Neuronal stem cell (in vitro differentiated cells): ENCODE measurements at regions not wholly inside any gene's neighbourhood (a gene's known extent, or its start where the extent isn't known, plus 50 kb on each side); places are given as distances from the start of the nearest gene placed in this dataset.

Experiments used
- DNase-seq: peaks from one replicate; pipeline ENCODE4 v3.0.0-alpha.2; 2013; ENCODE audit warnings: low spot score
- H2AFZ ChIP-seq: one replicate; pipeline ENCODE4 v1.6.1; 2013; ENCODE audit warnings: mild to moderate bottlenecking, low read length, inconsistent platforms
- H2AK5ac ChIP-seq: 2 replicates; pipeline ENCODE4 v1.6.1; 2013; ENCODE audit warnings: low read depth, mild to moderate bottlenecking, inconsistent platforms, low read length, moderate library complexity, mixed read lengths
- H2BK120ac ChIP-seq: 2 replicates; pipeline ENCODE4 v1.6.1; 2013; ENCODE audit warnings: low read depth, mild to moderate bottlenecking, inconsistent platforms, low read length, moderate library complexity, mixed read lengths
- H2BK12ac ChIP-seq: one replicate; pipeline ENCODE4 v1.6.1; 2013; ENCODE audit warnings: low read length, inconsistent platforms
- H2BK15ac ChIP-seq: 2 replicates; pipeline ENCODE4 v1.6.1; 2013; ENCODE audit warnings: mild to moderate bottlenecking, low read length, inconsistent platforms, mixed read lengths
- H2BK5ac ChIP-seq: one replicate; pipeline ENCODE4 v1.6.1; 2013; ENCODE audit warnings: inconsistent platforms, mild to moderate bottlenecking, low read length, moderate library complexity
- H3K14ac ChIP-seq: one replicate; pipeline ENCODE4 v1.6.1; 2013; ENCODE audit warnings: low read length, inconsistent platforms
- H3K18ac ChIP-seq: 2 replicates; pipeline ENCODE4 v1.6.1; 2013; ENCODE audit warnings: low read length, inconsistent platforms
- H3K23ac ChIP-seq: 2 replicates; pipeline ENCODE4 v1.6.1; 2013; ENCODE audit warnings: low read depth, mild to moderate bottlenecking, mixed read lengths, low read length, inconsistent platforms; ENCODE audit not compliant: poor library complexity
- H3K27ac ChIP-seq: replicated peaks from 3 replicates; pipeline ENCODE4 v1.5.1; 2013; ENCODE audit warnings: low read length, inconsistent platforms
- H3K27me3 ChIP-seq, 3 experiments: 2 replicates each; pipeline ENCODE4 v1.6.1; 2013; ENCODE audit warnings: low read length in 3 of 3, mild to moderate bottlenecking in 2 of 3, inconsistent platforms in 1 of 3, low read depth in 1 of 3, mixed read lengths in 1 of 3, moderate library complexity in 1 of 3; ENCODE audit not compliant: control insufficient read depth in 3 of 3, insufficient read depth in 3 of 3
- H3K36me3 ChIP-seq, 2 donors: replicated peaks in 1 of 2; 2 replicates each; pipeline ENCODE4 v1.6.1; 2013; ENCODE audit warnings: low read length in 2 of 2; ENCODE audit not compliant: control insufficient read depth in 2 of 2, insufficient read depth in 2 of 2
- H3K4ac ChIP-seq: 2 replicates; pipeline ENCODE4 v1.6.1; 2013; ENCODE audit warnings: inconsistent platforms, mild to moderate bottlenecking, low read length, moderate library complexity
- H3K4me1 ChIP-seq, 2 donors: 1 replicate in 1 of 2; 2 replicates in 1 of 2; pipeline ENCODE4 v1.6.1; 2013; ENCODE audit warnings: low read length in 2 of 2, low read depth in 1 of 2; ENCODE audit not compliant: control insufficient read depth in 2 of 2, insufficient read depth in 1 of 2
- H3K4me2 ChIP-seq: one replicate; pipeline ENCODE4 v1.6.1; 2013; ENCODE audit warnings: mild to moderate bottlenecking, low read length, inconsistent platforms; ENCODE audit not compliant: insufficient read depth, poor library complexity, severe bottlenecking
- H3K4me3 ChIP-seq, 2 donors: 2 replicates each; pipeline ENCODE4 v1.5.1; 2013; ENCODE audit warnings: low read length in 2 of 2, mild to moderate bottlenecking in 2 of 2, inconsistent platforms in 1 of 2, moderate library complexity in 1 of 2
- H3K79me1 ChIP-seq: one replicate; pipeline ENCODE4 v1.6.1; 2013; ENCODE audit warnings: low read depth, mild to moderate bottlenecking, inconsistent platforms, low read length, moderate library complexity
- H3K9ac ChIP-seq: one replicate; pipeline ENCODE4 v1.6.1; 2013; ENCODE audit warnings: mild to moderate bottlenecking, low read depth, low read length, inconsistent platforms; ENCODE audit not compliant: poor library complexity
- H3K9me3 ChIP-seq, 2 donors: replicated peaks in 1 of 2; 2 replicates each; pipeline versions ENCODE3 to v1.6.1; 2013; ENCODE audit warnings: low read length in 2 of 2, mild to moderate bottlenecking in 2 of 2, inconsistent platforms in 1 of 2, low read depth in 1 of 2, mixed read lengths in 1 of 2, moderate library complexity in 1 of 2; ENCODE audit not compliant: control insufficient read depth in 2 of 2, insufficient read depth in 1 of 2
- H4K8ac ChIP-seq: one replicate; pipeline ENCODE4 v1.6.1; 2013; ENCODE audit warnings: low read depth, mild to moderate bottlenecking, inconsistent platforms, low read length, moderate library complexity
- H4K91ac ChIP-seq: one replicate; pipeline ENCODE4 v1.6.1; 2013; ENCODE audit warnings: low read length, low read depth, mild to moderate bottlenecking, inconsistent platforms; ENCODE audit not compliant: poor library complexity
- WGBS, 2 donors: extraction: QIAGEN DNeasy Blood & Tissue Kit; methylation state at CpG; one replicate each; pipeline ENCODE4 v1.1.7; 2013; ENCODE audit warnings: missing lambda C conversion rate in 2 of 2, mixed read lengths in 1 of 2; ENCODE audit not compliant: insufficient read length in 2 of 2, insufficient replicate concordance in 1 of 2; ENCODE audit errors: extremely low coverage in 2 of 2; 5-methylcytosine and 5-hydroxymethylcytosine counted together

DNA sequence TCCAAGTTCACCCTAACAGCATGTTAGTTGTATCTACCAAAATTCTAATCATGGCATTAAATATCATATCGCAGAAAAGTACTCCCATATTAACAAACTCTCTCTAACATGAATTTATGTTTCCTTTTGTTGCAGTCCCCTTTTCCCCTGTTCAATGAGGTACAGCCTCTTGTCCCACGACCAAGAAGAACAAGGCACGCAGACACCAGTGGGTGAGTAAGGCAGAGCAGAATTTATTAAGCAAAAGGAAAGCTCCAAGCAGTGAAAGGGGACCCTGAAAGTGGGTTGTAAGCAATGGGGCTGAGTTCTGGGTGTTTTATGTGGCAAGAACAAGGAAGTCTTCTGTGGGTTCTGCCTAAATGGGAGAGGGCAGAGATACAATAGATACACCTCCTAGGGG lies 183.5 kb downstream of the LURAP1L start:
- no peaks in the 10 kb centered on the region for H3K27me3 ChIP-seq
- no peaks in the 10 kb centered on the region for H3K79me1 ChIP-seq
- no peak overlapping the region for H2AK5ac ChIP-seq
- no peak overlapping the region for H3K9ac ChIP-seq
- peaks cover 0 to 1% of the 10 kb centered on the region in 2 donors for H3K4me1 ChIP-seq
- no peak overlapping the region for H2AFZ ChIP-seq
- no peak overlapping the region for H3K23ac ChIP-seq
- H3K4me2 ChIP-seq: no peak overlapping the region
- no peak overlapping the region for H3K14ac ChIP-seq
- H4K8ac ChIP-seq: no peak overlapping the region
- H3K9me3 ChIP-seq: peaks cover 6 to 17% of the 10 kb centered on the region in 2 donors
- no peaks in the 10 kb centered on the region for H3K36me3 ChIP-seq
- no peak overlapping the region for H2BK15ac ChIP-seq
- no peak overlapping the region for H3K27ac ChIP-seq
- H2BK120ac ChIP-seq: no peak overlapping the region
- H2BK12ac ChIP-seq: no peak overlapping the region
- H3K4me3 ChIP-seq: no peak overlapping the region
- no peak overlapping the region for H3K18ac ChIP-seq
- DNase-seq: no peak
- no CpG with 5 or more reads among the region's 3 CpGs for WGBS, 2 donors
- H4K91ac ChIP-seq: no peak overlapping the region
- H2BK5ac ChIP-seq: no peak overlapping the region
- no peak overlapping the region for H3K4ac ChIP-seq

DNA sequence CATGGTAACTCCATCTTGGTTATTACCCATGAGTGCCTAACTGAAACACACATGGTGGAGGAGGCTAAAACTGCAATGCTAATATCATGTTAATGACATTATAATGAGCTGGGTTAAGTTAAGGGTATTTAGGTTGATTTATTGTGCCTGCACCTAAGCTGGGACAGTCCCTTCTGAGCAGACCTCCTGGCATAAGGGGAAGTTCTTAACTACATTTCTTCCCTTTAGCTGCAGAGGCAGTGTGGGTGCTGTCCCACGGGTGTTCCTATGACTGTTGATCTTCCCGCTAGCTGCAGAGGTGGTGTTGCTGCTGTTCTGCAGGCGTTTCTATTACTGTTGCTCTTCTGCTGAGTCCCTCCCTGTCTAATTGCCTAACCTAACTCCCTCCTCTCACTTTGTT lies 183.9 kb downstream of the LURAP1L start:
- no peak for DNase-seq
- WGBS, 2 donors: no CpG with 5 or more reads among the region's 3 CpGs
- no peak overlapping the region for H3K18ac ChIP-seq
- no peak overlapping the region for H2BK120ac ChIP-seq
- no peak overlapping the region for H4K91ac ChIP-seq
- H3K27ac ChIP-seq: no peak overlapping the region
- no peak overlapping the region for H3K4me3 ChIP-seq
- H3K4me1 ChIP-seq: peaks cover 0 to 1% of the 10 kb centered on the region in 2 donors
- H4K8ac ChIP-seq: no peak overlapping the region
- peaks cover 6 to 17% of the 10 kb centered on the region in 2 donors for H3K9me3 ChIP-seq
- H2BK5ac ChIP-seq: no peak overlapping the region
- no peak overlapping the region for H2BK12ac ChIP-seq
- H3K9ac ChIP-seq: no peak overlapping the region
- H3K14ac ChIP-seq: no peak overlapping the region
- no peak overlapping the region for H3K4me2 ChIP-seq
- H2AK5ac ChIP-seq: no peak overlapping the region
- H3K79me1 ChIP-seq: no peaks in the 10 kb centered on the region
- H3K27me3 ChIP-seq: no peaks in the 10 kb centered on the region
- H3K4ac ChIP-seq: no peak overlapping the region
- H2BK15ac ChIP-seq: no peak overlapping the region
- no peak overlapping the region for H2AFZ ChIP-seq
- H3K23ac ChIP-seq: no peak overlapping the region
- no peaks in the 10 kb centered on the region for H3K36me3 ChIP-seq

DNA sequence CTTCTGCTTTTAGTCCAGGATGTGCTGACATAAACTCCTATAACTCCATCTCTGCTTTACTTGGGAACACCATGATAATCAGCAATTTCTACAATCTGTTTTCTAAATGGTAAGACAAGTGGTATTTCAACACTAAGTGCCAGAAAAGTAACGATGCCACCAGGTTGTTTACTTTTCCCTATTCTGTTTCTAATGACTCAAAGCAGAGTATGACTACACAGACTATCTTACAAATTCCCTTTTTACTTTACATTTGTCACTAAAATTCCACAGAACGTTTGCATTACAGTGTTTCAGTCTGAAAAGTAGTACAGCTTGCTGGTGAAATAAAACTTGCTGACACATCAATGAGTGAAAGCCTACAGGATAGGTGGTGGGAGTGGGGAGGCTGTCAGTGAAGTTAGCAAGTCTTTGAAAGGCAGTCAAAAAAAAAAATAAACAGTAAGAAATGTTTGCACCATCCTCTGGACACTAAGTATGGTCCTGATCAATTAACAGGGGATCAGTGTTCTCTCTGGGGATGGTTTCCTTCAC lies 186.5 kb downstream of the LURAP1L start:
- Histone ChIP-seq H2BK12ac (no peak overlapping the region), H2BK5ac (no peak overlapping the region), H2BK120ac (no peak overlapping the region), H3K4me1 (no peaks in the 10 kb centered on the region), H2AK5ac (no peak overlapping the region), H3K9me3 (peaks cover 4 to 17% of the 10 kb centered on the region in 2 donors), H3K79me1 (no peaks in the 10 kb centered on the region), H4K8ac (no peak overlapping the region), H3K4ac (no peak overlapping the region), H2AFZ (no peak overlapping the region), H3K4me2 (no peak overlapping the region), H3K18ac (no peak overlapping the region), H3K23ac (no peak overlapping the region), H3K36me3 (no peaks in the 10 kb centered on the region), H3K27ac (no peak overlapping the region), H4K91ac (no peak overlapping the region), H3K9ac (no peak overlapping the region), H2BK15ac (no peak overlapping the region), H3K4me3 (no peak overlapping the region), H3K14ac (no peak overlapping the region), H3K27me3 (no peaks in the 10 kb centered on the region)
- no peak for DNase-seq
- WGBS, 2 donors: no CpG with 5 or more reads among the region's 2 CpGs

DNA sequence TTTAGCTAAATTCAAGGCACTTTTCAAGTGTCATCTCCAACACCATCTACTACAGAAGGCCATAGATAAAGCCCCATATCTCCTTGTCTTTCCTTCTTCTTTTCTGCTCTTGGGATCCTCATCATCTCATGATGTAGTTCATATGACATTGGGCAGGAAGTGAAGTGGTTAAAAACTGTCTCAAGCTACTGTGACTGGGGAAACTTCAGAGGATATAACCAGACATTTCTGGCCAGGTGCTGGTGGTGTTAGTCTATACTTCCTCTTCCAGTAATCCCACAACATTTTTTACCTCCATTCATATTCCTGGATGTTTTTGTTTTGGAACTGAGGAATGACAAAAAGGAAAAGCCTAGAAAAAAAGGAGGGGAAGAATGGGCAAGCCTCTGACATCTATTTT lies 188.7 kb downstream of the LURAP1L start:
- H2BK120ac ChIP-seq: no peak overlapping the region
- H4K8ac ChIP-seq: no peak overlapping the region
- H3K4ac ChIP-seq: no peak overlapping the region
- H2BK5ac ChIP-seq: no peak overlapping the region
- H2BK15ac ChIP-seq: no peak overlapping the region
- H3K79me1 ChIP-seq: no peaks in the 10 kb centered on the region
- H3K27ac ChIP-seq: no peak overlapping the region
- H3K9ac ChIP-seq: no peak overlapping the region
- no peak overlapping the region for H3K23ac ChIP-seq
- H3K36me3 ChIP-seq: no peaks in the 10 kb centered on the region
- no peak overlapping the region for H3K4me3 ChIP-seq
- H2BK12ac ChIP-seq: no peak overlapping the region
- H3K4me2 ChIP-seq: no peak overlapping the region
- no peak for DNase-seq
- peaks cover under 1 to 9% of the 10 kb centered on the region in 2 donors for H3K9me3 ChIP-seq
- H2AK5ac ChIP-seq: no peak overlapping the region
- H3K27me3 ChIP-seq: no peaks in the 10 kb centered on the region
- no peak overlapping the region for H2AFZ ChIP-seq
- no peak overlapping the region for H4K91ac ChIP-seq
- H3K4me1 ChIP-seq: no peaks in the 10 kb centered on the region
- H3K18ac ChIP-seq: no peak overlapping the region
- no peak overlapping the region for H3K14ac ChIP-seq
